Muscle layer of duodenum (tissue), 2 donors: ENCODE measurements at regions not wholly inside any gene's neighbourhood (a gene's known extent, or its start where the extent isn't known, plus 50 kb on each side); places are given as distances from the start of the nearest gene placed in this dataset.

ENCODE experiments used
- H3K27ac ChIP-seq: one replicate; pipeline ENCODE4 v1.7.0; 2013; ENCODE audit warnings: mild to moderate bottlenecking, low read length
- H3K27me3 ChIP-seq: one replicate; pipeline ENCODE4 v1.7.0; 2013; ENCODE audit warnings: low read depth, mild to moderate bottlenecking, control low read depth, low read length
- H3K36me3 ChIP-seq, 2 donors: one replicate each; pipeline ENCODE4 v1.7.0; 2013; ENCODE audit warnings: low read length in 2 of 2, control low read depth in 1 of 2, mild to moderate bottlenecking in 1 of 2; ENCODE audit not compliant: insufficient read depth in 2 of 2, control insufficient read depth in 1 of 2
- H3K4me1 ChIP-seq, 2 donors: one replicate each; pipeline ENCODE4 v1.7.0; 2013; ENCODE audit warnings: low read length in 2 of 2, mild to moderate bottlenecking in 2 of 2, control low read depth in 1 of 2, moderate library complexity in 1 of 2; ENCODE audit not compliant: insufficient read depth in 2 of 2, control insufficient read depth in 1 of 2
- H3K4me3 ChIP-seq, 2 donors: one replicate each; pipeline ENCODE4 v1.7.0; 2013; ENCODE audit warnings: low read length in 2 of 2, low read depth in 1 of 2, mild to moderate bottlenecking in 1 of 2
- H3K9me3 ChIP-seq, 2 donors: one replicate each; pipeline ENCODE4 v1.7.0; 2013; ENCODE audit warnings: low read length in 2 of 2, control low read depth in 1 of 2, mild to moderate bottlenecking in 1 of 2; ENCODE audit not compliant: control insufficient read depth in 1 of 2
- donor health status: healthy.

- peaks cover 0 to 3% of the 10 kb centered on the region in 2 donors for H3K4me1 ChIP-seq
- no peak overlapping the region for H3K4me3 ChIP-seq
- no peaks in the 10 kb centered on the region for H3K27me3 ChIP-seq
- no peak overlapping the region for H3K27ac ChIP-seq
- H3K36me3 ChIP-seq: no peaks in the 10 kb centered on the region
- no peaks in the 10 kb centered on the region for H3K9me3 ChIP-seq
Measured at GRCh38 chr14:61192989-61193388, 88.1 kb downstream of the TMEM30B start.

- Histone ChIP-seq H3K27me3 (no peaks in the 10 kb centered on the region), H3K9me3 (no peaks in the 10 kb centered on the region), H3K4me1 (peaks cover 0 to 5% of the 10 kb centered on the region in 2 donors), H3K27ac (no peak overlapping the region), H3K4me3 (no peak overlapping the region), H3K36me3 (no peaks in the 10 kb centered on the region)
Measured at GRCh38 chr14:61191733-61192132, 89.4 kb downstream of the TMEM30B start.

- H3K9me3 ChIP-seq: no peaks in the 10 kb centered on the region
- H3K27ac ChIP-seq: no peak overlapping the region
- H3K4me1 ChIP-seq: peaks cover 0 to 5% of the 10 kb centered on the region in 2 donors
- H3K27me3 ChIP-seq: no peaks in the 10 kb centered on the region
- H3K4me3 ChIP-seq: no peak overlapping the region
- no peaks in the 10 kb centered on the region for H3K36me3 ChIP-seq
Measured at GRCh38 chr14:61190341-61190740, 90.8 kb downstream of the TMEM30B start.

- H3K27me3 ChIP-seq: no peaks in the 10 kb centered on the region
- H3K27ac ChIP-seq: no peak overlapping the region
- no peaks in the 10 kb centered on the region for H3K36me3 ChIP-seq
- H3K4me1 ChIP-seq: peaks cover 0 to 5% of the 10 kb centered on the region in 2 donors
- H3K4me3 ChIP-seq: peak overlapping the region; percentile 45 to 55
- no peaks in the 10 kb centered on the region for H3K9me3 ChIP-seq
Measured at GRCh38 chr14:61188978-61189808, 91.9 kb downstream of the TMEM30B start.

GRCh38 chr14:61188196-61188595, 92.9 kb downstream of the TMEM30B start:
- Histone ChIP-seq H3K9me3 (no peaks in the 10 kb centered on the region), H3K27ac (no peak overlapping the region)

GRCh38 chr14:61187196-61187905, 93.8 kb downstream of the TMEM30B start:
- Histone ChIP-seq H3K27ac (no peak overlapping the region), H3K36me3 (no peaks in the 10 kb centered on the region), H3K27me3 (no peaks in the 10 kb centered on the region), H3K9me3 (no peaks in the 10 kb centered on the region), H3K4me3 (no peak overlapping the region), H3K4me1 (peaks cover 0 to 5% of the 10 kb centered on the region in 2 donors)

More at GRCh38 chr14:61188196-61188595, 92.9 kb downstream of the TMEM30B start:
- no peaks in the 10 kb centered on the region for H3K27me3 ChIP-seq
- peak overlapping the region in 1 of 2 donors; percentile 46 for H3K4me3 ChIP-seq
- no peaks in the 10 kb centered on the region for H3K36me3 ChIP-seq
- peaks cover 0 to 5% of the 10 kb centered on the region in 2 donors for H3K4me1 ChIP-seq

- Histone ChIP-seq H3K4me1 (peaks cover 0 to 5% of the 10 kb centered on the region in 2 donors), H3K36me3 (no peaks in the 10 kb centered on the region), H3K9me3 (no peaks in the 10 kb centered on the region), H3K27ac (no peak overlapping the region), H3K27me3 (no peaks in the 10 kb centered on the region), H3K4me3 (no peak overlapping the region)
Measured at GRCh38 chr14:61186341-61187195, 94.6 kb downstream of the TMEM30B start.

- Histone ChIP-seq H3K9me3 (no peaks in the 10 kb centered on the region), H3K36me3 (no peaks in the 10 kb centered on the region), H3K4me3 (no peak overlapping the region), H3K4me1 (peaks cover 0 to 5% of the 10 kb centered on the region in 2 donors), H3K27ac (no peak overlapping the region), H3K27me3 (no peaks in the 10 kb centered on the region)
Measured at GRCh38 chr14:61185534-61185933, 95.6 kb downstream of the TMEM30B start.

- H3K36me3 ChIP-seq: no peaks in the 10 kb centered on the region
- no peaks in the 10 kb centered on the region for H3K9me3 ChIP-seq
- peaks cover 0 to 5% of the 10 kb centered on the region in 2 donors for H3K4me1 ChIP-seq
- no peak overlapping the region for H3K27ac ChIP-seq
- H3K4me3 ChIP-seq: no peak overlapping the region
- no peaks in the 10 kb centered on the region for H3K27me3 ChIP-seq
Measured at GRCh38 chr14:61184112-61184511, 97.0 kb downstream of the TMEM30B start.

- Histone ChIP-seq H3K27ac (no peak overlapping the region), H3K4me1 (peaks cover 0 to 5% of the 10 kb centered on the region in 2 donors), H3K36me3 (no peaks in the 10 kb centered on the region), H3K4me3 (no peak overlapping the region), H3K9me3 (no peaks in the 10 kb centered on the region), H3K27me3 (no peaks in the 10 kb centered on the region)
Measured at GRCh38 chr14:61183196-61183885, 97.8 kb downstream of the TMEM30B start.
